GM10248 (cell line): ENCODE measurements at regions not wholly inside any gene's neighbourhood (a gene's known extent, or its start where the extent isn't known, plus 50 kb on each side); places are given as distances from the start of the nearest gene placed in this dataset.

Experiments
- CTCF ChIA-PET: fragments of 300-600 bp; sonication (Branson Sonifier 250); formaldehyde crosslinking; extraction: SDS; loops from one replicate; lab custom pipeline; 2021; ENCODE audit warnings: antibody characterized with exemption; lab: Yijun Ruan, JAX
- POLR2A ChIA-PET: fragments of 350-650 bp; sonication (Branson Sonifier 250); formaldehyde crosslinking; extraction: SDS; loops from one replicate; lab custom pipeline; 2020; ENCODE audit warnings: antibody characterized with exemption; lab: Yijun Ruan, JAX
- DNase-seq: peaks from one replicate; pipeline ENCODE4 v3.0.0; 2012; ENCODE audit errors: extremely low spot score
- TF ChIP-seq, protein P1 (sequence below): IDR thresholded peaks from 2 replicates; pipeline ENCODE4 v1.5.1; 2012; ENCODE audit warnings: mild to moderate bottlenecking, low read depth; ENCODE audit errors: extremely low read depth, missing control alignments, control extremely low read depth

DNA sequence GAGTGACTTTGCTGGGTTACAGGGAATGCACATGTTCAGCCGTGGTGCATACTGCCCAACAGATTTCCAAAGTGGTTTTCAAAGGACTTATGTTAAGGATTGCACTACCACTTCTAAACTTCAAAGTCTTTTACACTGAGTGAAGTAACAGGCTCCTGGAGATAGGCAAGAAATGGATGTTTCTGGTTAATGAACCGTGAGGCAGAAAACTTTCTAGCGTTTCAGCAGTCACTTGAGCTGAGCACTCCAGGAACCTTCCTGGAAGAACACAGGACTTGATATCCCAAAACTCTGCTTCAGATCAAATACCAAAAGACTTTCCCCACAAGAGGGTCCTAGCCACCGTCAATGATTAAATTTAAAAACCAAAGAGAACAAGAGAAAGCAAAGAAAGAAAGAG is 74.3 kb upstream of the ATP1A1 start:
- DNase-seq, result no peak
- POLR2A ChIA-PET, result no interaction called here
- CTCF ChIA-PET, result no interaction called here
- TF ChIP-seq, protein P1, sequence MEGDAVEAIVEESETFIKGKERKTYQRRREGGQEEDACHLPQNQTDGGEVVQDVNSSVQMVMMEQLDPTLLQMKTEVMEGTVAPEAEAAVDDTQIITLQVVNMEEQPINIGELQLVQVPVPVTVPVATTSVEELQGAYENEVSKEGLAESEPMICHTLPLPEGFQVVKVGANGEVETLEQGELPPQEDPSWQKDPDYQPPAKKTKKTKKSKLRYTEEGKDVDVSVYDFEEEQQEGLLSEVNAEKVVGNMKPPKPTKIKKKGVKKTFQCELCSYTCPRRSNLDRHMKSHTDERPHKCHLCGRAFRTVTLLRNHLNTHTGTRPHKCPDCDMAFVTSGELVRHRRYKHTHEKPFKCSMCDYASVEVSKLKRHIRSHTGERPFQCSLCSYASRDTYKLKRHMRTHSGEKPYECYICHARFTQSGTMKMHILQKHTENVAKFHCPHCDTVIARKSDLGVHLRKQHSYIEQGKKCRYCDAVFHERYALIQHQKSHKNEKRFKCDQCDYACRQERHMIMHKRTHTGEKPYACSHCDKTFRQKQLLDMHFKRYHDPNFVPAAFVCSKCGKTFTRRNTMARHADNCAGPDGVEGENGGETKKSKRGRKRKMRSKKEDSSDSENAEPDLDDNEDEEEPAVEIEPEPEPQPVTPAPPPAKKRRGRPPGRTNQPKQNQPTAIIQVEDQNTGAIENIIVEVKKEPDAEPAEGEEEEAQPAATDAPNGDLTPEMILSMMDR, result no peak

- no peak for DNase-seq
- CTCF ChIA-PET, result no interaction called here
- TF ChIP-seq, protein P1, result no peak
- POLR2A ChIA-PET, result no interaction called here
Observed at GRCh38 chr1:116299248-116299647, 73.8 kb upstream of the ATP1A1 start.

- DNase-seq, result no peak
- ChIA-PET POLR2A (no interaction called here), CTCF (interaction anchor here (2.2 kb wide), 1 partner anchor 15 kb away, joined by 6 read pairs; no protein-coding TSS in a partner anchor)
- TF ChIP-seq, protein P1, result no peak
Observed at GRCh38 chr1:116302281-116302680, 70.8 kb upstream of the ATP1A1 start.

DNA sequence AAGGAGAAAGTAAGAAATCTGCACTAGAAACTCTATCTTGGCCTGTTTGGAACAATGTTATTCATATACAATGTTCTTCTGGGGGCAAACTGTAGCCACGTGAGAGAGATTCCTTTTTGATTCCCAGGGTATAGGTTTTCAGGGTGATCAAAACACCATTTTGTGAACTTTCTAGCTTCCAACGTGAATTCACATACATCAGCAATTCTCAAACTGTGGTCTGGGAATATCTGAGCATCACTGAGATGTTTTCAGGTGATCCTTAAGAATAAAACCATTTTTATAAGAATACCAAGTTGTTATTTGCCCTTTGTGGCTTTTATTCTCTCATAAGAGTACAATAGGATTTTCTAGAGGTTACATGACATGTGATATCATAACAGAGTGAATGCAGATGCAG is 66.9 kb upstream of the ATP1A1 start:
- ChIA-PET POLR2A (no interaction called here), CTCF (no interaction called here)
- no peak for DNase-seq
- TF ChIP-seq, protein P1, result no peak

- TF ChIP-seq, protein P1, result no peak
- no peak for DNase-seq
- ChIA-PET CTCF (interaction anchor here (1.0 to 1.5 kb wide), 3 partner anchors 20 to 179 kb away, joined by 3 to 4 read pairs (median 3); no protein-coding TSS in a partner anchor), POLR2A (no interaction called here)
Observed at GRCh38 chr1:116306840-116307442, 66.1 kb upstream of the ATP1A1 start.

DNA sequence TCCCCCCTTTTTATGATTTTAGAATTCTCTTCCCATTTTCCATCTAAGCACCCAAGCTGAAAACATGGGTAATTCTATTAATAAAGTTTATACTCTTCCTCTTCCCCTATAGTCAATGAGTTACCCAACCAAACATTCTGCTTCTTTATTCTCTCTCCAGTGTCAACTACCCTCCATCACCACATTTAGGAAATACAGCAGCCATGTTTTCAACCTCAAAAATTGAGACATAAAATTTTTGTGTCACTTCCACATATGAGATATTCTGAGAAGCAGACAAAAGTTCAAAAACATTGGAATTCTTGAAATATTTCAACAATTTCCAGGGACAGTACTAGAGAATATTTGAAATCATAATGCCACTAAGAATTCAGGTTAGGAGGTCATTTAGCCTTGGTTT is 64.8 kb upstream of the ATP1A1 start:
- no peak for DNase-seq
- POLR2A ChIA-PET, result no interaction called here
- CTCF ChIA-PET, result no interaction called here
- TF ChIP-seq, protein P1, result no peak
